ENCODE measurements at regions not wholly inside any gene's neighbourhood (a gene's known extent, or its start where the extent isn't known, plus 50 kb on each side); places are given as distances from the start of the nearest gene placed in this dataset.

DNA sequence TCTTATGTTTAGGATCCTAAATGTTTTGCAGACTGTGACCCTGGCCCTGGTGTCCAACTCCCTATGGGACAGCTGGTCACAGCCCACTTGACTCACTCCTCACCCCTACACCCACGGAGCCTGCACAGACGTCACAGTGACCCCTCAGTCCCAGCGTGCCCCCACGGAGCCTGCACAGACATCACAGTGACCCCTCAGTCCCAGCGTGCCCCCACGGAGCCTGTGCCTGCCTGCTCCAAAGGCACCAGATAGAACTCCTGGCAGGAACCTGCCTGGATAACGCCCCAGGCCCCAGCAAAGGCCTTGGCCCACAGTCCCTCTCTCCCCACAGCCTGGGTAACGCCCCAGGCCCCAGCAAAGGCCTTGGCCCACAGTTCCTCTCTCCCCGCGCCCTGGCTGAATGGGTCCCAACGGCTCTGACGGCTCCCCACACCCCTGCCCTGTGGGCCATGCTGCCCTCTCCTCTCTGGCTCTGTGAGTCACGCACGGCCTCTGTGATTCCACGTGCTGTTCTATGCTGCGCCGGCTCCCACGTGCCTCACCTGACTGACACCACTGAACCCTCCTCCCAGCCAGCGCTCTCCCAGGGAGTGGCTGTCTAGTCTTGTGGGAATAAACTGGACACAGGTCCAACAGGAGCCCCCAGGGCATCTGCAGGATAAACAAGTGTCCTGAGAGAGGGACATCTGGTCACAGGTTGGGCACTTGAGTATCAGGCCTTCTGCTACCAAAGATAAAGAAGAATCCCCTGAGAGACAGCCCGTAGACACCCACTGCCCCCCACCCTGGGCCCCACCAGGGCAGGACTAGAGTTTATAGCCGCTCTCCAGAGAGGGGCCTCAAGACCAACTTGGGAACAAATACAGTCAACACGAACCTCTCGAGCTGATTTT, 250.3 kb downstream of the BRD1 start:
- no peak overlapping the region for H3K4me3 ChIP-seq (ENCODE audit: control insufficient read depth, low read depth, low read length)
- no peak for TF ChIP-seq CTCF (IDR thresholded peaks at IDR 0.05; ENCODE audit: control insufficient read depth, insufficient read depth, low read depth, low read length, missing control alignments)
- DNase-seq (ENCODE audit: low read depth): no peak

DNA sequence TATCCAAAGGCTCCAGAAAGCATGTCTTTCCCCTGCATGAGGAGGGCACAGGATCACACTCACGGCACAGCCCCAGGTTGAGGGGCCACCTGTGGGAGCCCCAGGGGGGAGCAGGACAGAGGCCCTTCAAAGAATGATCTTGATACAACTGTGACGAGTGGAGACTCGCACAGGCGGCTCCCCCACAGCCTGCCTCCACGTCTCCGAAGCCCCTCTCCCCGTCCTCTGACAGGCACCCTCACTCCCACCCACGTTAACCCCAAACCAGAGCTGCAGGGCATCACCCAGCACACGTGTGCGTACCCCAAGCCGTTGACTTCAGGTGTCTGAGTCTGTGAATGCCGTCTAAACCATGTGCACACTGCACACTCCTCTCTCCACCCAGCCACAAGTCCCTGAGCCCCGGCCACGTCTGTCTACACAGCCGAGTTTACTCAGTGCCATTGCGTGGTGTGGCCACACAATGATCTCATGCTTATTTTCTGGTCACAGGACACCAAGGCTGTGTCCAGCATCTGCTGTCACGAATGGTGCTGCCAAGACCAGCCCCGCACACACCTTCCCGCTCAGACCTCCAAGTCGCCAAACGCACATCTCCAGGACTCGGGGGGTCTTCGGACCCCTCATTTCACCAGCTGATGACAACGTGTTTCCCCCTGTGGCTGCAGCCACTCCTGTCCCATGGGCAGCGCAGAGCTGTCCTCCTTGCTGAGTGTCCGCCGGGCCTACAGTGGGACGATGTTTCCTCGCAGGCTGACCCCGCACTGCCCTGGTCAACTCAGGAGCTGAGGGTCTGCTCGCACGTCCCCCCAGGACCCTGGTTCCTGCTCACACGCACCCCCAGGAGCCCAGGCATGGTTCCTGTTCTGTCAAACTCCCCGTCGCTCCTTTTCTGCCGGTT, 251.2 kb downstream of the BRD1 start:
- no peak overlapping the region for H3K4me3 ChIP-seq (ENCODE audit: control insufficient read depth, low read depth, low read length)
- no peak for TF ChIP-seq CTCF (IDR thresholded peaks at IDR 0.05; ENCODE audit: control insufficient read depth, insufficient read depth, low read depth, low read length, missing control alignments)
- DNase-seq (ENCODE audit: low read depth): no peak

- no peak for DNase-seq (ENCODE audit: low read depth)
- TF ChIP-seq CTCF (IDR thresholded peaks at IDR 0.05; ENCODE audit: control insufficient read depth, insufficient read depth, low read depth, low read length, missing control alignments): no peak
- H3K4me3 ChIP-seq (ENCODE audit: control insufficient read depth, low read depth, low read length): no peak overlapping the region
These were observed 252.0 kb downstream of the BRD1 start for GRCh38 chr22:49575703-49576081.

DNA sequence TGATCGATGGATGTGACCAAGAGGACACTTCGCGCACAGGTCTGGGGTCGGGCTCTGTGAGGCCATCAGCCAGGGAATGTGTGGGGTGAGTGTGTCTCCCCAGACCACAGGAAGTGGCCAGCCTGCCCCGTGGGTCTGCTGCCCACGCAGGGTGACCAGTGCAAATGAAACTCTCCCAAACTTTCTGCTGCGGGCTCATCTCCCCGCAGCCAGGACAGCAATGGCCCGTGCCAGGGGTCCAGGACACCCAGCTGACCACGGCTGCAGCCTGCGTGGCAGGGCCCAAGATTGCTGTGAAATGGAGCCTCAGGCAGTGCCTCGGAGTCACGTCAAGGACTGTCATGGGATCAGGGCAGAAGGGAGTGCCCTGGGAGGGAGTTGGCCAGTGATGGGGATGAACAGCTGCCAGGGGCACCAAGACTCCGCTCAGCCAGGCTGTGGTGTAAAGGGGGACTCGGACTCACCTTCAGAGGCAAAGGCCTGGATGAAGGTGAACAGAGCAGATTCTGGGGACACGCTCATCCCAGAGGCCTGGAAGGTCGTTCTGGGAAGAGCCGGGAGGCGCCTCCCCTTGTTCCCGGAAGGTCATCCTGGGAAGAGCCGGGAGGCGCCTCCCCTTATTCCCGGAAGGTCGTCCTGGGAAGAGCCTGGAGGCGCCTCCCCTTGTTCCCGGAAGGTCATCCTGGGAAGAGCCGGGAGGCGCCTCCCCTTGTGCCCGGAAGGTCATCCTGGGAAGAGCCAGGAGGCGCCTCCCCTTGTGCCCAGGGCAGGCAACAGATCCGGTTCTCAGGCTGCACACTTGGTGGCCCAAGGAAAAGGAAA, 252.6 kb downstream of the BRD1 start:
- H3K4me3 ChIP-seq (ENCODE audit: control insufficient read depth, low read depth, low read length): no peak overlapping the region
- DNase-seq (ENCODE audit: low read depth): no peak
- TF ChIP-seq CTCF (IDR thresholded peaks at IDR 0.05; ENCODE audit: control insufficient read depth, insufficient read depth, low read depth, low read length, missing control alignments): no peak

DNA sequence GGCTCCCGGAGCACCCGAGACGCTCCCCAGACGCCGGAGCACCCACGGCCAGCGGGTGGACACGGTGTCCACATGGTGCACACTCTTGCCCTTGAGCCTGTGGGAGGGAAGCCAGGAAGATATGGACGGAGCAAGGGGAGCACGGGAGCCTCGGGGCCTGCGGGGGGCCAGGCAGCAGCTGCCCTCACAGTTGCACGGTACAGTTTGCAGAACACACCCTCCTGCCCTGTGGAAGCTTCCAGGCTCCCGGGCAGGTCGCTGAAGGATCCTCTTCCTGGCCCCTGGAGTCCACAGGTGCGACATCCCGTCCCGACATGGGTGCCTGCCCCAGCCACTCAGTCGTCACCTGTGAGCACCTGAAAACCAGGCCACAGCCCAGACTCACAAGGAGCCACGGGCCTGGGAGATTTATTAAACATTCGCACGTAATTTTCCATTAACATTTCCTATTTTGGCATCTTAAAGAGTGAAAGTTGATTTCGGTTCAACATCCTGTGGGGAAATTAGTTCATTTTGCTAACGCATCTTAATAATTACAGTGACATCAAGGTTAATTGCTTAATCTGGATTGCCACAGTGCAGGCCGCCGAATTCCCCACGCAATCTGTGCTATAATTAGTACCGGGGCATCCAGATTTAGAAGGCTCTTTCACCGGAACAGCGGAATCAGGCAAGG, 253.3 kb downstream of the BRD1 start:
- TF ChIP-seq CTCF (IDR thresholded peaks at IDR 0.05; ENCODE audit: control insufficient read depth, insufficient read depth, low read depth, low read length, missing control alignments): no peak
- DNase-seq (ENCODE audit: low read depth): no peak
- H3K4me3 ChIP-seq (ENCODE audit: control insufficient read depth, low read depth, low read length): no peak overlapping the region

Measured in AG09309 (cell line).